HL-60 (cell line): ENCODE measurements at regions not wholly inside any gene's neighbourhood (a gene's known extent, or its start where the extent isn't known, plus 50 kb on each side); places are given as distances from the start of the nearest gene placed in this dataset.

Source experiments
- DNase-seq, 2 experiments: peaks; one replicate each; pipeline ENCODE4 v3.0.0-alpha.2; 2010 to 2020; ENCODE audit warnings: low read depth in 1 of 2, low spot score in 1 of 2
- H3K27ac ChIP-seq: fragments of 250-450 bp; sonication (Bioruptor Pico); replicated peaks from 2 replicates; pipeline ENCODE4 v1.5.1; 2020; ENCODE audit warnings: mild to moderate bottlenecking, moderate library complexity
- H3K27me3 ChIP-seq: fragments of 250-450 bp; sonication (Bioruptor Pico); 2 replicates; pipeline ENCODE4 v1.5.1; 2021; ENCODE audit warnings: mild to moderate bottlenecking, moderate library complexity; ENCODE audit not compliant: insufficient read depth, poor library complexity, severe bottlenecking
- H3K4me3 ChIP-seq: replicated peaks from 2 replicates; pipeline ENCODE4 v1.5.1; 2011; ENCODE audit warnings: mild to moderate bottlenecking, control low read depth, low read length; ENCODE audit not compliant: insufficient read depth
- CTCF ChIP-seq: IDR thresholded peaks from one replicate; pipeline ENCODE4 v1.5.1; 2011; ENCODE audit warnings: low read length, control low read depth, inconsistent platforms; ENCODE audit not compliant: insufficient read depth
- GABPA ChIP-seq: IDR thresholded peaks from 2 replicates; pipeline ENCODE4 v1.6.1; 2012; ENCODE audit warnings: low read depth
- POLR2AphosphoS5 ChIP-seq: IDR thresholded peaks from 2 replicates; pipeline ENCODE4 v1.6.1; 2012; ENCODE audit warnings: low read depth
- REST ChIP-seq: IDR thresholded peaks from 2 replicates; pipeline ENCODE4 v1.6.1; 2012; ENCODE audit warnings: low read depth; ENCODE audit not compliant: insufficient replicate concordance
- SPI1 ChIP-seq: IDR thresholded peaks from 2 replicates; pipeline ENCODE4 v1.6.1; 2012; ENCODE audit warnings: low read depth, mild to moderate bottlenecking, borderline replicate concordance

GRCh38 chr17:56735842-56736241, 97.9 kb downstream of the C17orf67 start:
- DNase-seq, result no peak
- TF ChIP-seq CTCF, result no peak
- no peak for TF ChIP-seq REST
- no peak for TF ChIP-seq GABPA
- no peak for TF ChIP-seq SPI1
- TF ChIP-seq POLR2AphosphoS5, result no peak
- H3K27me3 ChIP-seq, result no peaks in the 10 kb centered on the region
- no peak overlapping the region for H3K4me3 ChIP-seq
- H3K27ac ChIP-seq, result no peak overlapping the region

- Histone ChIP-seq H3K4me3 (no peak overlapping the region), H3K27ac (no peak overlapping the region), H3K27me3 (no peaks in the 10 kb centered on the region)
- TF ChIP-seq SPI1 (no peak), CTCF (no peak), REST (no peak), POLR2AphosphoS5 (no peak), GABPA (no peak)
- DNase-seq, result peak in 1 of 2 experiments; percentile 9
Measured at GRCh38 chr17:56737421-56738161, 96.1 kb downstream of the C17orf67 start.

- no peaks in the 10 kb centered on the region for H3K27me3 ChIP-seq
- H3K4me3 ChIP-seq, result no peak overlapping the region
- TF ChIP-seq POLR2AphosphoS5 (no peak), CTCF (no peak), SPI1 (no peak), REST (no peak), GABPA (no peak)
- H3K27ac ChIP-seq, result no peak overlapping the region
- no peak for DNase-seq
Measured at GRCh38 chr17:56739376-56739775, 94.3 kb downstream of the C17orf67 start.
